KMS-11 (cell line): ENCODE measurements at regions not wholly inside any gene's neighbourhood (a gene's known extent, or its start where the extent isn't known, plus 50 kb on each side); places are given as distances from the start of the nearest gene placed in this dataset.

Experiments
- H2AFZ ChIP-seq: fragments of 200-600 bp; sonication (generic); 2 replicates; pipeline ENCODE4 v1.6.1; 2016; ENCODE audit warnings: antibody characterized with exemption, mixed run types, low read depth
- H3K27ac ChIP-seq: fragments of 200-600 bp; sonication (generic); 2 replicates; pipeline ENCODE4 v1.6.1; 2016; ENCODE audit warnings: mild to moderate bottlenecking, mixed run types
- H3K27me3 ChIP-seq: fragments of 200-600 bp; sonication (generic); 2 replicates; pipeline ENCODE4 v1.6.1; 2017; ENCODE audit warnings: mild to moderate bottlenecking, low read depth, mixed run types, moderate library complexity; ENCODE audit not compliant: insufficient read depth
- H3K36me3 ChIP-seq: fragments of 200-600 bp; sonication (generic); 2 replicates; pipeline ENCODE4 v1.6.1; 2017; ENCODE audit warnings: mild to moderate bottlenecking, mixed run types; ENCODE audit not compliant: insufficient read depth
- H3K4me1 ChIP-seq: fragments of 200-600 bp; sonication (generic); 2 replicates; pipeline ENCODE4 v1.6.1; 2016; ENCODE audit warnings: mild to moderate bottlenecking, low read depth, mixed run types; ENCODE audit not compliant: poor library complexity, severe bottlenecking
- H3K4me2 ChIP-seq: fragments of 200-600 bp; sonication (generic); 2 replicates; pipeline ENCODE4 v1.7.0; 2016; ENCODE audit warnings: mild to moderate bottlenecking, mixed run types
- H3K4me3 ChIP-seq: fragments of 200-600 bp; sonication (generic); IDR thresholded peaks from 2 replicates; pipeline ENCODE4 v1.6.1; 2017; ENCODE audit warnings: low read depth, low read length, mixed read lengths; ENCODE audit not compliant: insufficient read depth
- H3K79me2 ChIP-seq: fragments of 200-600 bp; sonication (generic); 2 replicates; pipeline ENCODE4 v1.6.1; 2016; ENCODE audit warnings: low read depth, mixed run types; ENCODE audit not compliant: insufficient read depth
- H3K9ac ChIP-seq: fragments of 200-600 bp; sonication (generic); 2 replicates; pipeline ENCODE4 v1.6.1; 2016; ENCODE audit warnings: mild to moderate bottlenecking, mixed run types
- H4K20me1 ChIP-seq: fragments of 200-600 bp; sonication (generic); 2 replicates; pipeline ENCODE4 v1.6.1; 2016; ENCODE audit warnings: mild to moderate bottlenecking, mixed run types; ENCODE audit not compliant: insufficient read depth
- TF ChIP-seq, protein P1 (sequence below): fragments of 200-600 bp; sonication (generic); conservative IDR thresholded peaks from 2 replicates; pipeline ENCODE4 v1.6.1; 2017; ENCODE audit warnings: low read depth, mild to moderate bottlenecking, antibody characterized with exemption, low read length, moderate library complexity, mixed read lengths

DNA sequence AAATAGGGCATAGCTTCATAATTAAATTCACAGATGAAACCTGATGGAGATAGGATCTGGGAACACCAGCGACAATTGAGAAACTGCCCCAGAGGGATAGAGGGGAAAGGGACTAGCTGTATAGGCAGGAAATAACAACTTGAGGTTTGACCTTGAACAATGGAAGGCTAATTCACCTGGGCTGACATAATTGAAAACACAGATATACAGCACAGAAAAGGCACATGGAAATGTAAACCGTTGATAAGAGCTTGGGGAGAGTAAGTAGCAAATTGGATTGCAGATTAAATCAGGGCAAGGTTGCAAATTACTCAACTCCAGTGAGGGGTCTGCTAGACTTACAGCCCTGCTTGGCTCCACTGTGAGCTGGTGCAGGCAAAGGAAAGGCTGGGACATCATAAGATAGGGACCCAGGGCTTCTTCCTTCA is 246.7 kb downstream of the DLEU7 start:
- H3K27ac ChIP-seq = no peak overlapping the region
- H3K79me2 ChIP-seq = no peaks in the 10 kb centered on the region
- H4K20me1 ChIP-seq = no peaks in the 10 kb centered on the region
- no peak overlapping the region for H3K4me3 ChIP-seq
- no peak overlapping the region for H3K4me2 ChIP-seq
- no peak overlapping the region for H3K9ac ChIP-seq
- H3K4me1 ChIP-seq = peaks cover 23% of the 10 kb centered on the region
- peaks cover 7% of the 10 kb centered on the region; the same call in 1 of the 2 replicates for H3K27me3 ChIP-seq
- no peak overlapping the region for H2AFZ ChIP-seq
- no peaks in the 10 kb centered on the region for H3K36me3 ChIP-seq
- TF ChIP-seq, protein P1, sequence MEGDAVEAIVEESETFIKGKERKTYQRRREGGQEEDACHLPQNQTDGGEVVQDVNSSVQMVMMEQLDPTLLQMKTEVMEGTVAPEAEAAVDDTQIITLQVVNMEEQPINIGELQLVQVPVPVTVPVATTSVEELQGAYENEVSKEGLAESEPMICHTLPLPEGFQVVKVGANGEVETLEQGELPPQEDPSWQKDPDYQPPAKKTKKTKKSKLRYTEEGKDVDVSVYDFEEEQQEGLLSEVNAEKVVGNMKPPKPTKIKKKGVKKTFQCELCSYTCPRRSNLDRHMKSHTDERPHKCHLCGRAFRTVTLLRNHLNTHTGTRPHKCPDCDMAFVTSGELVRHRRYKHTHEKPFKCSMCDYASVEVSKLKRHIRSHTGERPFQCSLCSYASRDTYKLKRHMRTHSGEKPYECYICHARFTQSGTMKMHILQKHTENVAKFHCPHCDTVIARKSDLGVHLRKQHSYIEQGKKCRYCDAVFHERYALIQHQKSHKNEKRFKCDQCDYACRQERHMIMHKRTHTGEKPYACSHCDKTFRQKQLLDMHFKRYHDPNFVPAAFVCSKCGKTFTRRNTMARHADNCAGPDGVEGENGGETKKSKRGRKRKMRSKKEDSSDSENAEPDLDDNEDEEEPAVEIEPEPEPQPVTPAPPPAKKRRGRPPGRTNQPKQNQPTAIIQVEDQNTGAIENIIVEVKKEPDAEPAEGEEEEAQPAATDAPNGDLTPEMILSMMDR = no peak

DNA sequence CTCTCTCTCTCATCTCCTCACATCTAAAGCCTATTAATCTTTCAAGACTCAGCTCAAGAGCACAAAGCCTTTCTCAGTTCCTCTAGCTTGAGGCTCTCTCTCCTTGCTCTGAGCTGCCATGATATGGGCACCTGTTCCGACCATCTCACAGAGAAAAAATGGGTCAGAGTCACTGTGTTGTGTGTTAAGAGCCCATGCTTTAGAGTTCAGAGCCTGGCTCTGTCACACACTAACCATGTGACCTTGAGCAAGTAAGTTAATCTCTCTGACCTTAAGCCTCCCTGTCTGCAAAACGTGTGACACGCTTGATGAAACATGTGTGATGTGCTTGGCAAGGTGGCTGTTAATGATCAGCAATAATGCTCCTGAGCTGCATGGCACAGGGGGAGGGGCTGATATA is 245.2 kb downstream of the DLEU7 start:
- no peaks in the 10 kb centered on the region for H4K20me1 ChIP-seq
- peaks cover 20% of the 10 kb centered on the region for H3K4me1 ChIP-seq
- H3K27me3 ChIP-seq = peaks cover 7% of the 10 kb centered on the region; the same call in 1 of the 2 replicates
- no peak overlapping the region for H3K9ac ChIP-seq
- H3K27ac ChIP-seq = no peak overlapping the region
- H3K4me3 ChIP-seq = no peak overlapping the region
- H2AFZ ChIP-seq = no peak overlapping the region
- no peaks in the 10 kb centered on the region for H3K79me2 ChIP-seq
- no peaks in the 10 kb centered on the region for H3K36me3 ChIP-seq
- H3K4me2 ChIP-seq = no peak overlapping the region
- TF ChIP-seq, protein P1 = no peak

DNA sequence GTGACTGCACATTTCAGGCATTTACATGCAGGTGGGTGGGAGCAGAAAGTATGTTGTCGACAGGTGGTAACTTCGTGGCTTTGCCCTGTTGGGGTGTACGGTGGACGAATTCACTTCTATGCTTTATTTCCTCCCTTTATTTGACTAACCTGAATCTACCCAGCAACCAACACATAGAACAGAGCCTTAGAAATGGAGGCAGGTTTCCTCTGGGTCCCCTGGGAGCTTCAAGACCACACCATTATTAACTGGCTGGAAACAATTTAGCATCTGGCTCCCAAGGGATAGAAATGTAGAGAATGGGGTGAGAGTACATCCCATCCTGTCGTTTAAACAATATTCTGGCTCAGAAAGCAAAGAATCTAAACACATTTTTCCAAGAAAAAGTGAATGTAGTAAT is 244.4 kb downstream of the DLEU7 start:
- no peaks in the 10 kb centered on the region for H3K36me3 ChIP-seq
- TF ChIP-seq, protein P1 = no peak
- no peaks in the 10 kb centered on the region for H4K20me1 ChIP-seq
- peaks cover 13% of the 10 kb centered on the region for H3K4me1 ChIP-seq
- H3K79me2 ChIP-seq = no peaks in the 10 kb centered on the region
- no peak overlapping the region for H3K9ac ChIP-seq
- no peak overlapping the region for H3K27ac ChIP-seq
- H3K27me3 ChIP-seq = peaks cover 7% of the 10 kb centered on the region; the same call in 1 of the 2 replicates
- H2AFZ ChIP-seq = no peak overlapping the region
- no peak overlapping the region for H3K4me2 ChIP-seq
- no peak overlapping the region for H3K4me3 ChIP-seq

DNA sequence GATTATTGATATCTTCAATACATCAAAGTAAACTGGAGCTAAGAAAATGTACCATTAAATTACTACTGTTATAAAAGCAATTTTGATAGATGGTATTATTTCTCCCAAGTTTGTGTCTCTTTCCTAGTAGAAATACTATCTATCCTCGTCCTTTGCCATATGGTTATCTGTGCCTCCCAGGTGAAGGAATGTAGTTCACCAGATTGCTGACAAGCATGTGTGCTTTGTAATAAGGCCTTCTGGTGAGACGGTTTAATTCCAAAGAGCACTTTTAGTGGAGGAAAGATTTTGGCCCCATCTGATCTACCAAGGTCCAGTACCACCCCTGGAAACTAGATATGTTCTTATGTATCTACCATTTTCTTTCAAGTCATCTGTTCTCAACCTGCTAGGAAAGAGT is 243.6 kb downstream of the DLEU7 start:
- Histone ChIP-seq H3K27me3 (peaks cover 7% of the 10 kb centered on the region; the same call in 1 of the 2 replicates), H3K27ac (no peak overlapping the region), H3K4me2 (no peak overlapping the region), H2AFZ (no peak overlapping the region), H4K20me1 (no peaks in the 10 kb centered on the region), H3K79me2 (no peaks in the 10 kb centered on the region), H3K9ac (no peak overlapping the region), H3K4me1 (peaks cover 8% of the 10 kb centered on the region), H3K4me3 (no peak overlapping the region), H3K36me3 (no peaks in the 10 kb centered on the region)
- TF ChIP-seq, protein P1 = no peak
